ENCODE measurements at regions not wholly inside any gene's neighbourhood (a gene's known extent, or its start where the extent isn't known, plus 50 kb on each side); places are given as distances from the start of the nearest gene placed in this dataset.

DNA sequence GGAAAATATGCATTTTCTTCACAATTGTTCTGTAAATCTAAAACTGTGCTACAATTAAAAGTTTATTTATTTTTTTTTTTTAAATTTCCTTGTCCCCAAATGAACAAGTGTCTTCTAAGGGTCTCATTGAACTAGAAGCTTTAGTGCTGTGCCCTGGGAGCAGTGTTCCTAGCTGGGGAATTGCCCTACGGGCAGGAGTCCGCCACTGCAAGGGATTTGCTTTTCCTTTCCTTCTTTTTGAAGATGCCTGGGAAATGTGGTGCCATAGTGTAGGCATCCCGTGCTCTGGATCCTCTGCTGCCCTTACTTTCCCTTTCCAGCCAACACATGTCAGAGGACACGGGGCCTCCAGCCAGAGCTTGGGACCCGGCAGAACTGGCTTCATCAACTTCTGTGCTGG lies 177.1 kb upstream of the CTBP2 start:
- TF ChIP-seq, protein P1, sequence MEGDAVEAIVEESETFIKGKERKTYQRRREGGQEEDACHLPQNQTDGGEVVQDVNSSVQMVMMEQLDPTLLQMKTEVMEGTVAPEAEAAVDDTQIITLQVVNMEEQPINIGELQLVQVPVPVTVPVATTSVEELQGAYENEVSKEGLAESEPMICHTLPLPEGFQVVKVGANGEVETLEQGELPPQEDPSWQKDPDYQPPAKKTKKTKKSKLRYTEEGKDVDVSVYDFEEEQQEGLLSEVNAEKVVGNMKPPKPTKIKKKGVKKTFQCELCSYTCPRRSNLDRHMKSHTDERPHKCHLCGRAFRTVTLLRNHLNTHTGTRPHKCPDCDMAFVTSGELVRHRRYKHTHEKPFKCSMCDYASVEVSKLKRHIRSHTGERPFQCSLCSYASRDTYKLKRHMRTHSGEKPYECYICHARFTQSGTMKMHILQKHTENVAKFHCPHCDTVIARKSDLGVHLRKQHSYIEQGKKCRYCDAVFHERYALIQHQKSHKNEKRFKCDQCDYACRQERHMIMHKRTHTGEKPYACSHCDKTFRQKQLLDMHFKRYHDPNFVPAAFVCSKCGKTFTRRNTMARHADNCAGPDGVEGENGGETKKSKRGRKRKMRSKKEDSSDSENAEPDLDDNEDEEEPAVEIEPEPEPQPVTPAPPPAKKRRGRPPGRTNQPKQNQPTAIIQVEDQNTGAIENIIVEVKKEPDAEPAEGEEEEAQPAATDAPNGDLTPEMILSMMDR (IDR thresholded peaks at IDR 0.05), result no peak
- no peak for TF ChIP-seq POLR2A (IDR thresholded peaks at IDR 0.05)
- no peak for TF ChIP-seq EP300 (IDR thresholded peaks at IDR 0.05)

Measured in ovary (tissue), 3 donors.